HG03159 (cell line): ENCODE measurements at regions not wholly inside any gene's neighbourhood (a gene's known extent, or its start where the extent isn't known, plus 50 kb on each side); places are given as distances from the start of the nearest gene placed in this dataset.
"Not testable (repeated sequence)": the region's sequence is repeated elsewhere in the genome, so short reads cannot be mapped to it uniquely, and the experiment has no call there.

Source experiments
- ATAC-seq: cut with Tn5 transposase; IDR thresholded peaks from one replicate; pipeline ENCODE4 v1.9.1; 2021; ENCODE audit warnings: mild to moderate bottlenecking, moderate library complexity; ENCODE audit not compliant: unreplicated experiment

DNA sequence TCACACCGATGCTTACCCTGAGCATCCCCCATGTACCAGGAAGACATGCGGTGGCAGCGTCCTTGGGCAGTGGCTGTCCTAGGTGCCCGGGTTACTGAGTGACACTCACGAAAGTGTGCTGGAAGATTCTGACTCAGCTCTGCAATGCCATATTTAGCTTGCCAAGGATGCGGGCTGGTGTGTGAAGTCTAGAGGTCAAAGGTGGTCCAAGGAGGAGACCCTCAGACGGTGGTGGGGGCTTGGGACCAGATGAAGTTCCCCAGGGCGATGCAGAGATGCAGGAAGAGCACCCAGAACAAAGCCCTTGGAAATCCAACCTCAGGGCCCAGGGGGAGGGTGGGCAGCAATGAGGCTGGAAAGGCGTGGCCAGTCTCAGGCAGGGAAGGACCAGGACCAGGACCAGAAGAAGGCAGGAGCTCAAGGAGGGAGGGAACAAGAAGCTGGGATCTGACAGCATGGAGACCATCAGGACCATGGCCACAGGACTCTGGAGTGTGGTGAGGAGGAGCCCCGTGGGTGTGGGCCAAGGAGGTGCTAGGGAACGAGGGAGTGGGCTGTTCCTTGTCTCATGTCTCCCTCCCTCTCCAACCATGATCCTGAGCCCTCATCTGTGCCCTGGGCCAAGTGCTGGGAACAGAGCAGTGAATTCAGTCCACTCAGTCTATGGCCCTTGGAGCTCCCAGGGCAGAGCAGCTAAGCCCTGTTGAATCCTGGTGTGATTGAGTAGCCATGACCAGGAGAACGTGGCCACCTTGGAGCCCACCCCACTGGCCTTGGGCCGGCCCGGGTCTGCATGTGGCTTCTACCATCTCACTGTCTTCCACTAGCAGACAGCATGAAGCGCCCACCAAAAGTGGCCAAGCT is 310.1 kb upstream of the DIO3 start:
- ATAC-seq, result no peak

DNA sequence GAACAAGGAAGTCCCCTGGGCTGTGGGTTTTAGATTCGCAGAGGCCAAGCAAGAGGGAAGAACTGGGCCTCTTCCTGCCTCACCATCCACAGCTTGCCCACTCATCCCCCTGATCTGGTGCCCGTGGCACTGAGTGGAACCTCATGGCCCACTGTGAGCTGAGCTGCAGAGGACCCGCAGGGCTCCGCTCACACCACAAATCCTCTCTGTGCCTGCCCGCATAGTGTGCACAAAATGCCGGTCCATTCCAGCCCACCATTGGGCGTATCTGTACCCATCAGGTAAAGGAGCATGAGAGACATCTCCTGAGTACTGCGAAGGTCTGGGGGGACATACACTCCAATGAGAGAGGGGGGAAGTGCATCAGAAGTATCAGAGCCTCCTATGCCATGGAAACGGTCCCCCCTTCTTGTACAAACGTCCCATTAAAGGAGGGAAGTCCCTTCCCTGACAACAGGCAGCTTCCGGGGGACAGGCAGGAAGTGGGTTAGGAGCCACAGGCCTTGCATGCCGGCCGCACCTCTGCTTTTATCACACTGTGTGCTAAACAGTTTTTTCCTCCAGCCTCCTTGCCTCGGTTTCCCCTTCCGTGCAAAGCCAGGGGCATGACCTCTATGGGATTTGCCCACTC is 309.4 kb upstream of the DIO3 start:
- ATAC-seq, result no peak

DNA sequence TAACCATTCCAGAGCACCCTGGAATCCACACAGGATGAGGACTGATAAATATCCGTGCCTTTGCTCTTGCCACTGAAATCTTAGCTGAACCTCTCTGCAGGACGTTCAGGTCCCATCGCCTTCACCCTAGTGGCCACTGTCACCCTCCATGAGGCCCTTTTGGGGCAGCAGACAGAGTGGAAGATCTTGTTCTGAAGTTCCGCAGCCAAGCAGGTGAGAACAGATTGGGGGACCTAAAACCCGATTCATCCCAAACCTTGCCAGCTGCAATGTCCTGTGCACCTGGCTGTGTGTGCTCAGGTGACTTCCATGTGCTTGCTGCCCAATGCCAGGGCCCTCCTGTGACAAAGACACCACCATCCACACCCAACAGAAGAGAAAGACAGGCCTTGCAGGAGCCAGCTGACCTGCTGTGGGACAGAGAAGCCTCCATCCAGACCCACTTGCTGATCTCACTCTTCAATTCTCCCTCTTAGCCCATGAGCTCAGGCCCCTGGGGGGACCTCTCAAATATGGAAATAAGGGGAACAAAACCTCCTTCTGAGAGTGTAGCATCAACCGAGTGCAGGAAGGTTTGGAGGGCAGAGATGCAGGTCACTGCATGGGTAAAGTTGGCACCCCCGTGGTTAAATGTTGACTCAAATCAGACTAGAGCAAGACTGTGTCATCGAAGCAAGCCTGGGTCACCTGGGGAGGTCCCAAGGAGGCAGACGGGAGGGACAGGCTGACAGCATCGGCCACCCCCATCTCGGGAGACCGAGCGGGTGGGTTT is 308.7 kb upstream of the DIO3 start:
- ATAC-seq, result no peak

- ATAC-seq, result no peak
Measured at GRCh38 chr14:101253948-101254347, 307.3 kb upstream of the DIO3 start.

- no peak for ATAC-seq
Measured at GRCh38 chr14:101254805-101255764, 306.2 kb upstream of the DIO3 start.

DNA sequence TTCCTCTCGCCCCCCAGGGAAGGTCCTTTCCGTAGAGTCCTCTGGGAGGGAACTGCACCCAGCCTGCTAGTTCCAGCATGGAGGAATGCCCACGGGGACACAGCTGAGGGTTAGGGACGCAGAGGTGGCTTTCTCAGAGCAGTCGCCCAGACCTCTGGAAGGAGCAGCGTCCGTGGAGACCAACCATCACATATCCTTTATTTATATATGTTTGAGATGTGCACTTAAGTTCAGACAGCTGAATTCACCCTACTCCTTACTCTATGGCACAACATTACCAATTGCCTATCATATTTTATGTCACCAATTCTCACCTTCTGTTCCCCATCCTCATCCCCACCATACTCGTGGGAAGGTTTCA is 305.6 kb upstream of the DIO3 start:
- no peak for ATAC-seq

GRCh38 chr14:101256266-101256665 is 305.0 kb upstream of the DIO3 start:
- ATAC-seq, result no peak

- no peak for ATAC-seq
Measured at GRCh38 chr14:101257551-101257950, 303.7 kb upstream of the DIO3 start.

DNA sequence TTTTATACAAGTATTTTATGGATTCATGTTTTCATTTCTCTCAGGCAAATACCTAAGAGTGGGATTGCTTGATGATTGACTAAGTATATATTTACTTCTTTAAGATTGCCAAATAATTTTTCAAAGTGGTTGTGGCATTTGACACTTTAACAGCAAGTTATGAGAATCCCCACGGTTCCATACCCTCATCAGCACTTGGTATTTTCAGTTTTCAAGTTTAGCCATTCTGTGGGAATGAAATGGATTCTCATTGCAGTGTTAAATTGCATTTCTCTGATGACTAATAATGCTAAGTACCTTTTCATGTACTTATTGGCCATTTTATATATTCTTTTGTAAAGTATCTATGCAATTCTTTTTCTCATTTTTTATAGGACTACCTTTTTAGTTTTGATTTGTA is 301.5 kb upstream of the DIO3 start:
- no peak for ATAC-seq

GRCh38 chr14:101266441-101266840 is 294.9 kb upstream of the DIO3 start:
- not testable (repeated sequence) for ATAC-seq

DNA sequence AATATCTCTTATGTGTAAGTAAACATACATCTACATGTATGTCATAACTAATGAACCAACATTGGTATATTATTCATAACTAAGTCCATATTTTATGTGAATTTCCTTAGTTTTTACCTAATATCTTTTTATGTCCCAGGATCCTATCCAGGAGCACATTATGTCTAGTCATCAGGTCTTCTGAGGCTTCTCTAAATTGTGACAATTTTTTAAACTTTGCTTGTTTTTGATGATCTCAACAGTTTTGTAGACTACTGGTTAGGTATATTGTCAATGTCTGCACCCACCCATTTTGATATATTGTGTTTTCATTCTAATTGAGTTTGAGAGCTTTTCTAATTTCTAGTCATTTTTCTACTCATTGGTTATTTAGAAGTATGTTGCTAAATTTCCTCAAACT is 288.2 kb upstream of the DIO3 start:
- ATAC-seq, result no peak

DNA sequence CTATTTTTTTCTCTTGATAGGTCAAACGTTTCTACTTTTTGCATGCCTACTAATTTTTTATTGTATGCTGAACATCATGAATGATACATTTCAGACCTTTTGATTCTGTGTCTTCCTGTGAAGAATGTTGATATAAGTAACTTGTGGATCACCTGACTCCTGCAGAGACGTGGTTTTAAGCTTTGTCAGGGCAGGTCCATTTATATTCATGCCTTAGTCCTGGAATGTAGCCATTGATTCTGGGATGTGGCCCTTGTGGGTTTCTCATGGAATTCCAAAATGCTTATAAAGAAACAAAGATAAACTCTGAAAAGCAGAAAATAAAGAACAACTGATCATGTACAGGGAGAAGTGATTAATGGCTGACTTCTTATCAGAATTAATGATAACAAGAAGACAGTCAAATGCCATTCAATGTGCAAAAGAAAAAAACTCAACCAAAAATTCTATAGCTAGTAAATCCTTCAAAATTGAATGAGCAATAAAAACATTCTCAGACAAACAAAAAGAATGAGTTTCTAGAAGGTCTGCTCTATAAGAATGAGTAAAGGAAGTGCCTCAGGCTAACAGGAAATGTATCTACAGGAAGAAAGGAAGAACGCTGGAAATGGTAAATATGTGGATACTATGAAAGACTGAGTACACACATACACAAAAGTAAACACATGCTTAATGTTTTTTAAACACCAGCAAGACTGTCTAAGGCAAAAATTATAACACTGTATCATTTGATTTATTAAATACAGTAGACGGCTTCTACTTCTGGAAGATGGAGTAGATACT is 284.8 kb upstream of the DIO3 start:
- ATAC-seq, result no peak

- no peak for ATAC-seq
Measured at GRCh38 chr14:101282418-101282817, 278.9 kb upstream of the DIO3 start.

DNA sequence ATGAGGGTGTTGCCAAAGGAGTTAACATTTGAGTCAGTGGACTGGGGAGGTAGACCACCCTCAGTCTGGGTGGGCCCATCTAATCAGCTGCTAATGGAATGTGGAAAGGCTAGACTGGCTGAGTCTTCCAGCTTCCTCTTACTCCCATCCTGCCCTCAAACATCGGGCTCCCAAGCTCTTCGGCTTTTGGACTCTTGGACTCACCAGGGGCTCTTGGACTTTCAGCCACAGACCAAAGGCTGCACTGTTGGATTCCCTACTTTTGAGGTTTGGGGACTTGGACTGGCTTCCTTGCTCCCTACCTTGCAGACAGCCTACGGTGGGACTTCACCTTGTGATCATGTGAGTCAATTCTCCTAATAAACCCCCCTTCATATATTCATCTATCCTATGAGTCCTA is 276.6 kb upstream of the DIO3 start:
- no peak for ATAC-seq

GRCh38 chr14:101286271-101287018 is 274.9 kb upstream of the DIO3 start:
- no peak for ATAC-seq

DNA sequence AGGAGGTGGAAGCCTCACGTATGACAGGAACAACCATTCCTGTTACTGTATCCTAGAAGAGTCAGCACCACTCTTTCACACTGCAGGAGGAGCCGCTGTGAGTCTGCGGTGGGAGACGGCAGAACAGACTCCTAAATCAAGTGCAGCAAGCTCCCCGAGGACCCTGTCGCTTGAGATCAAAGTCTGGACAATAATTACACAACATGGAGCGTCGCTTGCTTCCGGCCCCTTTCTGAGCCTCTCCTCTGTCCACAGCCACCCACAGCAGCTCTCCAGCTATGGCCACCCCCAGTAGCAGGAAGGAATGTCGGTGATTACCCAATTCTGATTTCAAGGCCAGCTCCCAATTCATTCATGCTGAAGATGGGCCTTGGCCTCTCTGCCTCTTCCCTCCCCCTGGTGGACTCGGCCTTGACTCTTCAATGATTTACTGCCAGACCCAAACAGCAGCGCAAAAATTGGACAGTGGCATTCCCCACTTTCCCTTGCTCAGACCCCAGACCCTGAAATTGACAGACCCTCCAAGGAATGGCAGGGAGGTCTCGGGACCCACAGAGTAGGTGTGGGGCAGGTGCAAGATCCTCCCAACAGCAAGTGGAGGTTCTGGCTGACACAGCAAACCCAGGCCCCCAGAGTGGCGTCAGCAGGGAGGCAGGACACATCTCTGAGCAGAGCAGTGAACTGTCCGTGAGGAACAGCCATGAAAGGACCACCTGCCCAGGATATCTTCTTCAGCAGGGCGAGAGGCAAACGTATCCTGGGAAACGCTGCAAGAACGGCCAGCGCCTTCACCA is 272.7 kb upstream of the DIO3 start:
- no peak for ATAC-seq

- ATAC-seq, result no peak
Measured at GRCh38 chr14:101289230-101289690, 272.0 kb upstream of the DIO3 start.

DNA sequence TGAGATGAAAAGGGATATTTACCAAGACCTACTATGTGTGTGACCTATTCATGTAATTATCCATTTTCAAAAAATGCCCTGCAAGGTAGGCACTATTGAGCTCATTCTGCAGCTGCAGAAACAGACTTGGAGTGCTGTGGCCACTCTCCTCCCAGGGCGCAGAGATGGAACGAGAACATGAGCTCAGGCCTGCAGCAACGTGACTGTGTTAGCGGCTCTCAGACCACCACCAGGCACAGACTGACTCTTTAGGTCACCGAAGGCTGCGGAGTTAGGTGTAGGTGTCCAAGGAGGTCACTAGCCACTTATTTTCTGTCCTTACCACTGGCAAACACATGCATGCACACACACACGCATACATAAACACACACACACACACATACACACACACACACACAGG is 271.4 kb upstream of the DIO3 start:
- no peak for ATAC-seq
